ENCODE measurements at regions not wholly inside any gene's neighbourhood (a gene's known extent, or its start where the extent isn't known, plus 50 kb on each side); places are given as distances from the start of the nearest gene placed in this dataset.

- TF ChIP-seq CTCF (conservative IDR thresholded peaks at IDR 0.05) = no peak
- no peak for TF ChIP-seq ZFX (IDR thresholded peaks at IDR 0.05)
These were observed 243.2 kb downstream of the ALX1 start for GRCh38 chr12:85523197-85523596.

Measured in C4-2B (cell line).